Type B pancreatic cell (in vitro differentiated cells): ENCODE measurements at regions not wholly inside any gene's neighbourhood (a gene's known extent, or its start where the extent isn't known, plus 50 kb on each side); places are given as distances from the start of the nearest gene placed in this dataset.

Experiments
- DNase-seq: peaks from one replicate; pipeline ENCODE4 v3.0.0; 2021; ENCODE audit warnings: mixed read lengths; ENCODE audit not compliant: unreplicated experiment; ENCODE audit errors: extremely low spot score
- H3K27ac Mint-ChIP-seq: 2 replicates; pipeline ENCODE4 v1.8.0; 2021; ENCODE audit warnings: mild to moderate bottlenecking, mixed read lengths
- H3K27me3 Mint-ChIP-seq: 2 replicates; pipeline ENCODE4 v1.8.0; 2021; ENCODE audit warnings: mixed read lengths
- H3K36me3 Mint-ChIP-seq: 2 replicates; pipeline ENCODE4 v1.8.0; 2021; ENCODE audit warnings: mixed read lengths
- H3K4me1 Mint-ChIP-seq: one replicate; pipeline ENCODE4 v1.8.0; 2021; ENCODE audit warnings: mixed read lengths; ENCODE audit not compliant: unreplicated experiment
- H3K4me3 Mint-ChIP-seq: 2 replicates; pipeline ENCODE4 v1.8.0; 2021; ENCODE audit warnings: mild to moderate bottlenecking, mixed read lengths
- H3K9me3 Mint-ChIP-seq: 2 replicates; pipeline ENCODE4 v1.8.0; 2021; ENCODE audit warnings: mixed read lengths
- CTCF ChIP-seq: fragments of 200-600 bp; sonication (generic); conservative IDR thresholded peaks from 2 replicates; pipeline ENCODE4 v1.5.0; 2021; ENCODE audit warnings: antibody characterized with exemption, mild to moderate bottlenecking

- no peaks in the 10 kb centered on the region for H3K4me1 Mint-ChIP-seq
- no peak overlapping the region for H3K4me3 Mint-ChIP-seq
- no peaks in the 10 kb centered on the region for H3K27me3 Mint-ChIP-seq
These were observed 325.1 kb downstream of the SPATA31D1 start for GRCh38 chr9:82313697-82314096.

GRCh38 chr9:82320566-82320965 is 332.0 kb downstream of the SPATA31D1 start:
- no peak overlapping the region for H3K27ac Mint-ChIP-seq
- no peaks in the 10 kb centered on the region for H3K36me3 Mint-ChIP-seq
- peaks cover 12% of the 10 kb centered on the region for H3K9me3 Mint-ChIP-seq
- peaks cover 3% of the 10 kb centered on the region for H3K27me3 Mint-ChIP-seq
- no peak overlapping the region for H3K4me3 Mint-ChIP-seq
- TF ChIP-seq CTCF = no peak
- no peaks in the 10 kb centered on the region for H3K4me1 Mint-ChIP-seq
- DNase-seq = no peak

More at GRCh38 chr9:82313697-82314096, 325.1 kb downstream of the SPATA31D1 start:
- no peak for TF ChIP-seq CTCF
- Mint-ChIP-seq H3K27ac (no peak overlapping the region), H3K9me3 (peaks cover 6% of the 10 kb centered on the region), H3K36me3 (no peaks in the 10 kb centered on the region)
- no peak for DNase-seq

GRCh38 chr9:82325907-82326306 is 337.3 kb downstream of the SPATA31D1 start:
- no peak for TF ChIP-seq CTCF
- no peak overlapping the region for H3K27ac Mint-ChIP-seq
- peaks cover 24% of the 10 kb centered on the region for H3K9me3 Mint-ChIP-seq
- no peak overlapping the region for H3K4me3 Mint-ChIP-seq
- H3K4me1 Mint-ChIP-seq = no peaks in the 10 kb centered on the region
- H3K27me3 Mint-ChIP-seq = peaks cover 3% of the 10 kb centered on the region
- no peak for DNase-seq
- no peaks in the 10 kb centered on the region for H3K36me3 Mint-ChIP-seq

GRCh38 chr9:82327641-82328040 is 339.1 kb downstream of the SPATA31D1 start:
- no peak for DNase-seq
- no peaks in the 10 kb centered on the region for H3K36me3 Mint-ChIP-seq
- no peaks in the 10 kb centered on the region for H3K27me3 Mint-ChIP-seq
- TF ChIP-seq CTCF = no peak
- no peak overlapping the region for H3K27ac Mint-ChIP-seq
- peaks cover 24% of the 10 kb centered on the region for H3K9me3 Mint-ChIP-seq
- no peak overlapping the region for H3K4me3 Mint-ChIP-seq
- H3K4me1 Mint-ChIP-seq = peaks cover 8% of the 10 kb centered on the region

GRCh38 chr9:82331079-82331478 is 342.5 kb downstream of the SPATA31D1 start:
- no peak for DNase-seq
- Mint-ChIP-seq H3K27me3 (no peaks in the 10 kb centered on the region), H3K9me3 (peaks cover 8% of the 10 kb centered on the region), H3K4me1 (peaks cover 19% of the 10 kb centered on the region), H3K4me3 (no peak overlapping the region), H3K36me3 (no peaks in the 10 kb centered on the region), H3K27ac (no peak overlapping the region)
- no peak for TF ChIP-seq CTCF
